ENCODE measurements at regions not wholly inside any gene's neighbourhood (a gene's known extent, or its start where the extent isn't known, plus 50 kb on each side); places are given as distances from the start of the nearest gene placed in this dataset.
"Not testable (repeated sequence)": the region's sequence is repeated elsewhere in the genome, so short reads cannot be mapped to it uniquely, and the experiment has no call there.

GRCh38 chr12:61272441-61272840 lies 987.8 kb upstream of the USP15 start:
- Histone ChIP-seq H3K4me1 (ENCODE audit: low read length) (peaks cover 3% of the 10 kb centered on the region; the same call in 1 of the 2 replicates), H3K27me3 (ENCODE audit: low read depth, low read length) (no peaks in the 10 kb centered on the region), H2AFZ (ENCODE audit: low read depth, low read length) (no peak overlapping the region), H3K9me3 (ENCODE audit: insufficient read depth, low read length) (no peaks in the 10 kb centered on the region), H3K36me3 (replicated peaks; ENCODE audit: low read depth, low read length) (no peaks in the 10 kb centered on the region), H3K9ac (ENCODE audit: low read length) (no peak overlapping the region), H3K4me2 (ENCODE audit: low read length) (no peak overlapping the region), H3K4me3 (ENCODE audit: low read length) (no peak overlapping the region), H3K27ac (ENCODE audit: low read length) (no peak overlapping the region), H4K20me1 (ENCODE audit: insufficient read depth, low read length) (no peaks in the 10 kb centered on the region), H3K79me2 (ENCODE audit: low read length) (no peaks in the 10 kb centered on the region)
- TF ChIP-seq EZH2phosphoT487 (IDR thresholded peaks at IDR 0.05; ENCODE audit: low read depth) (no peak), CTCF (IDR thresholded peaks at IDR 0.05; ENCODE audit: low read depth, low read length) (no peak)

- peaks cover 4% of the 10 kb centered on the region; the same call in 1 of the 2 replicates for H3K9me3 ChIP-seq (ENCODE audit: insufficient read depth, low read length)
- no peaks in the 10 kb centered on the region for H4K20me1 ChIP-seq (ENCODE audit: insufficient read depth, low read length)
- no peak overlapping the region for H3K4me3 ChIP-seq (ENCODE audit: low read length)
- no peak overlapping the region for H2AFZ ChIP-seq (ENCODE audit: low read depth, low read length)
- H3K27ac ChIP-seq (ENCODE audit: low read length), result no peak overlapping the region
- no peaks in the 10 kb centered on the region for H3K36me3 ChIP-seq (replicated peaks; ENCODE audit: low read depth, low read length)
- H3K9ac ChIP-seq (ENCODE audit: low read length), result no peak overlapping the region
- no peaks in the 10 kb centered on the region for H3K27me3 ChIP-seq (ENCODE audit: low read depth, low read length)
- no peak overlapping the region for H3K4me2 ChIP-seq (ENCODE audit: low read length)
- no peaks in the 10 kb centered on the region for H3K4me1 ChIP-seq (ENCODE audit: low read length)
- H3K79me2 ChIP-seq (ENCODE audit: low read length), result no peaks in the 10 kb centered on the region
- TF ChIP-seq EZH2phosphoT487 (IDR thresholded peaks at IDR 0.05; ENCODE audit: low read depth) (no peak), CTCF (IDR thresholded peaks at IDR 0.05; ENCODE audit: low read depth, low read length) (no peak)
Measured at GRCh38 chr12:61282790-61283575, 977.2 kb upstream of the USP15 start.

GRCh38 chr12:61290473-61290872 lies 969.7 kb upstream of the USP15 start:
- Histone ChIP-seq H3K27ac (ENCODE audit: low read length) (no peak overlapping the region), H2AFZ (ENCODE audit: low read depth, low read length) (no peak overlapping the region), H3K4me3 (ENCODE audit: low read length) (no peak overlapping the region), H3K9ac (ENCODE audit: low read length) (no peak overlapping the region), H3K9me3 (ENCODE audit: insufficient read depth, low read length) (peaks cover 4% of the 10 kb centered on the region; the same call in 1 of the 2 replicates), H3K79me2 (ENCODE audit: low read length) (no peaks in the 10 kb centered on the region), H3K27me3 (ENCODE audit: low read depth, low read length) (no peaks in the 10 kb centered on the region), H3K4me2 (ENCODE audit: low read length) (no peak overlapping the region), H4K20me1 (ENCODE audit: insufficient read depth, low read length) (no peaks in the 10 kb centered on the region), H3K4me1 (ENCODE audit: low read length) (peaks cover 4% of the 10 kb centered on the region; the same call in 1 of the 2 replicates), H3K36me3 (replicated peaks; ENCODE audit: low read depth, low read length) (no peaks in the 10 kb centered on the region)
- TF ChIP-seq CTCF (IDR thresholded peaks at IDR 0.05; ENCODE audit: low read depth, low read length) (no peak), EZH2phosphoT487 (IDR thresholded peaks at IDR 0.05; ENCODE audit: low read depth) (no peak)

GRCh38 chr12:61291647-61292046 lies 968.6 kb upstream of the USP15 start:
- no peaks in the 10 kb centered on the region for H3K36me3 ChIP-seq (replicated peaks; ENCODE audit: low read depth, low read length)
- no peak overlapping the region for H3K27ac ChIP-seq (ENCODE audit: low read length)
- H3K79me2 ChIP-seq (ENCODE audit: low read length), result no peaks in the 10 kb centered on the region
- peaks cover 4% of the 10 kb centered on the region; the same call in 1 of the 2 replicates for H3K4me1 ChIP-seq (ENCODE audit: low read length)
- H3K9me3 ChIP-seq (ENCODE audit: insufficient read depth, low read length), result peaks cover 4% of the 10 kb centered on the region; the same call in 1 of the 2 replicates
- TF ChIP-seq CTCF (IDR thresholded peaks at IDR 0.05; ENCODE audit: low read depth, low read length) (no peak), EZH2phosphoT487 (IDR thresholded peaks at IDR 0.05; ENCODE audit: low read depth) (no peak)
- H2AFZ ChIP-seq (ENCODE audit: low read depth, low read length), result no peak overlapping the region
- no peak overlapping the region for H3K4me3 ChIP-seq (ENCODE audit: low read length)
- no peak overlapping the region for H3K4me2 ChIP-seq (ENCODE audit: low read length)
- no peak overlapping the region for H3K9ac ChIP-seq (ENCODE audit: low read length)
- H4K20me1 ChIP-seq (ENCODE audit: insufficient read depth, low read length), result no peaks in the 10 kb centered on the region
- no peaks in the 10 kb centered on the region for H3K27me3 ChIP-seq (ENCODE audit: low read depth, low read length)

- H3K79me2 ChIP-seq (ENCODE audit: low read length); H3K4me1 ChIP-seq (ENCODE audit: low read length): not testable (repeated sequence)
Measured at GRCh38 chr12:61294011-61294410, 966.2 kb upstream of the USP15 start.

More at GRCh38 chr12:61294011-61294410, 966.2 kb upstream of the USP15 start:
- H4K20me1 ChIP-seq (ENCODE audit: insufficient read depth, low read length); H3K27ac ChIP-seq (ENCODE audit: low read length); H3K4me3 ChIP-seq (ENCODE audit: low read length); H3K9me3 ChIP-seq (ENCODE audit: insufficient read depth, low read length); H3K27me3 ChIP-seq (ENCODE audit: low read depth, low read length); H3K36me3 ChIP-seq (replicated peaks; ENCODE audit: low read depth, low read length); H3K9ac ChIP-seq (ENCODE audit: low read length); H2AFZ ChIP-seq (ENCODE audit: low read depth, low read length); H3K4me2 ChIP-seq (ENCODE audit: low read length): not testable (repeated sequence)

Measured in OCI-LY3 (cell line).